ENCODE measurements at regions not wholly inside any gene's neighbourhood (a gene's known extent, or its start where the extent isn't known, plus 50 kb on each side); places are given as distances from the start of the nearest gene placed in this dataset.
"Not testable (repeated sequence)": the region's sequence is repeated elsewhere in the genome, so short reads cannot be mapped to it uniquely, and the experiment has no call there.

- Histone ChIP-seq H3K27ac (replicated peaks) (no peak overlapping the region), H3K27me3 (ENCODE audit: low read depth) (no peaks in the 10 kb centered on the region), H3K4me3 (no peak overlapping the region), H3K4me1 (no peaks in the 10 kb centered on the region), H3K9me3 (replicated peaks) (no peaks in the 10 kb centered on the region), H3K36me3 (no peaks in the 10 kb centered on the region)
- intact Hi-C loops (cut with micrococcal nuclease), result no loop called here
- no peak for TF ChIP-seq CTCF (IDR thresholded peaks at IDR 0.05; ENCODE audit: borderline replicate concordance)
- DNase-seq, result no peak
These were observed 91.5 kb upstream of the CDH9 start for GRCh38 chr5:27129926-27130325.

- no peak for DNase-seq
- no peak overlapping the region for H3K27ac ChIP-seq (replicated peaks)
These were observed 87.5 kb upstream of the CDH9 start for GRCh38 chr5:27125856-27126255.

GRCh38 chr5:27124590-27124989 lies 86.2 kb upstream of the CDH9 start:
- Histone ChIP-seq H3K36me3 (no peaks in the 10 kb centered on the region), H3K27me3 (ENCODE audit: low read depth) (no peaks in the 10 kb centered on the region), H3K9me3 (replicated peaks) (no peaks in the 10 kb centered on the region), H3K27ac (replicated peaks) (no peak overlapping the region), H3K4me3 (no peak overlapping the region), H3K4me1 (no peaks in the 10 kb centered on the region)
- TF ChIP-seq CTCF (IDR thresholded peaks at IDR 0.05; ENCODE audit: borderline replicate concordance), result peak; percentile 50
- intact Hi-C loops (cut with micrococcal nuclease), result no loop called here
- DNase-seq, result no peak

More at GRCh38 chr5:27125856-27126255, 87.5 kb upstream of the CDH9 start:
- Histone ChIP-seq H3K9me3 (replicated peaks) (no peaks in the 10 kb centered on the region), H3K27me3 (ENCODE audit: low read depth) (no peaks in the 10 kb centered on the region), H3K4me3 (no peak overlapping the region), H3K4me1 (no peaks in the 10 kb centered on the region), H3K36me3 (no peaks in the 10 kb centered on the region)
- no peak for TF ChIP-seq CTCF (IDR thresholded peaks at IDR 0.05; ENCODE audit: borderline replicate concordance)
- intact Hi-C loops (cut with micrococcal nuclease), result no loop called here

GRCh38 chr5:27119736-27120321 lies 81.4 kb upstream of the CDH9 start:
- H3K4me3 ChIP-seq; H3K9me3 ChIP-seq (replicated peaks); intact Hi-C loops (cut with micrococcal nuclease); H3K27me3 ChIP-seq (ENCODE audit: low read depth); H3K36me3 ChIP-seq; H3K4me1 ChIP-seq; DNase-seq; H3K27ac ChIP-seq (replicated peaks): not testable (repeated sequence)

- no peaks in the 10 kb centered on the region for H3K9me3 ChIP-seq (replicated peaks)
- H3K4me3 ChIP-seq, result no peak overlapping the region
- H3K36me3 ChIP-seq, result no peaks in the 10 kb centered on the region
- H3K27me3 ChIP-seq (ENCODE audit: low read depth), result no peaks in the 10 kb centered on the region
- DNase-seq, result no peak
- intact Hi-C loops (cut with micrococcal nuclease), result no loop called here
- H3K4me1 ChIP-seq, result no peaks in the 10 kb centered on the region
- no peak overlapping the region for H3K27ac ChIP-seq (replicated peaks)
- no peak for TF ChIP-seq CTCF (IDR thresholded peaks at IDR 0.05; ENCODE audit: borderline replicate concordance)
These were observed 65.1 kb upstream of the CDH9 start for GRCh38 chr5:27103486-27103885.

- H3K4me3 ChIP-seq; H3K9me3 ChIP-seq (replicated peaks); intact Hi-C loops (cut with micrococcal nuclease); H3K27me3 ChIP-seq (ENCODE audit: low read depth); H3K4me1 ChIP-seq; H3K27ac ChIP-seq (replicated peaks); DNase-seq; H3K36me3 ChIP-seq: not testable (repeated sequence)
These were observed 57.4 kb upstream of the CDH9 start for GRCh38 chr5:27095761-27096160.

GRCh38 chr5:27093279-27093678 lies 54.9 kb upstream of the CDH9 start:
- no peak for TF ChIP-seq CTCF (IDR thresholded peaks at IDR 0.05; ENCODE audit: borderline replicate concordance)
- no peaks in the 10 kb centered on the region for H3K27me3 ChIP-seq (ENCODE audit: low read depth)
- intact Hi-C loops (cut with micrococcal nuclease), result no loop called here

More at GRCh38 chr5:27093279-27093678, 54.9 kb upstream of the CDH9 start:
- Histone ChIP-seq H3K36me3 (no peaks in the 10 kb centered on the region), H3K4me1 (no peaks in the 10 kb centered on the region), H3K4me3 (no peak overlapping the region), H3K9me3 (replicated peaks) (no peaks in the 10 kb centered on the region), H3K27ac (replicated peaks) (no peak overlapping the region)
- DNase-seq, result no peak

All from left ventricle myocardium inferior (tissue), 1 donor.